Left lung (tissue), 4 donors: ENCODE measurements at regions not wholly inside any gene's neighbourhood (a gene's known extent, or its start where the extent isn't known, plus 50 kb on each side); places are given as distances from the start of the nearest gene placed in this dataset.
"Not testable (repeated sequence)": the region's sequence is repeated elsewhere in the genome, so short reads cannot be mapped to it uniquely, and the experiment has no call there.

ENCODE experiments used
- ATAC-seq: fragments of 200-7000 bp; cut with Tn5 transposase; one replicate; pipeline ENCODE4 v1.9.1; 2020; ENCODE audit warnings: moderate library complexity
- DNase-seq, 4 donors: peaks; one replicate each; pipeline ENCODE4 v3.0.0-alpha.2; 2013 to 2020
- H3K27ac ChIP-seq, 2 donors: fragments of 200-600 bp; sonication (generic) in 1 of 2; one replicate each; pipeline versions ENCODE4 v1.5.0 to v1.8.0; 2020 to 2021
- H3K27me3 ChIP-seq, 2 donors: fragments of 200-600 bp; sonication (generic) in 1 of 2; one replicate each; pipeline versions ENCODE4 v1.5.0 to v1.8.0; 2020 to 2021
- H3K36me3 ChIP-seq, 2 donors: fragments of 200-600 bp; sonication (generic) in 1 of 2; one replicate each; pipeline versions ENCODE4 v1.5.0 to v1.8.0; 2020 to 2021
- H3K4me1 ChIP-seq, 2 donors: fragments of 200-600 bp; one replicate each; pipeline ENCODE4 v1.8.0; 2021
- H3K4me3 ChIP-seq, 2 donors: fragments of 200-600 bp; sonication (generic) in 1 of 2; one replicate each; pipeline versions ENCODE4 v1.5.0 to v1.8.0; 2020 to 2021; ENCODE audit warnings: mild to moderate bottlenecking in 1 of 2
- H3K9me3 ChIP-seq, 2 donors: fragments of 200-600 bp; sonication (generic) in 1 of 2; one replicate each; pipeline versions ENCODE4 v1.5.0 to v1.8.0; 2020 to 2021
- CTCF ChIP-seq, 2 donors: fragments of 200-600 bp; sonication (generic) in 1 of 2; IDR thresholded peaks; one replicate each; pipeline versions ENCODE4 v1.5.0 to v1.8.0; 2021; ENCODE audit warnings: antibody characterized with exemption in 2 of 2
- intact Hi-C, 2 donors: fragments of 100-400 bp; cut with DNase I; formaldehyde crosslinking; loops; one replicate each; pipeline versions ENCODE4 v1.11.2 to v1.14.2; 2022
- donor health status: DM: no; HTN: yes; CAD: no.
- donor health status: DM: no; HTN: no; CAD: no.

GRCh38 chr1:185517808-185518419 is 200.9 kb upstream of the IVNS1ABP start:
- no peak for TF ChIP-seq CTCF (IDR thresholded peaks at IDR 0.05)
- Histone ChIP-seq H3K36me3 (no peaks in the 10 kb centered on the region), H3K27me3 (no peaks in the 10 kb centered on the region), H3K4me1 (no peaks in the 10 kb centered on the region), H3K4me3 (no peak overlapping the region), H3K9me3 (peaks cover 0 to 31% of the 10 kb centered on the region in 2 donors), H3K27ac (no peak overlapping the region)
- no peak for DNase-seq
- intact Hi-C loops = no loop called here
- ATAC-seq = no peak

GRCh38 chr1:185517301-185517700 is 200.3 kb upstream of the IVNS1ABP start:
- intact Hi-C loops, H3K27ac ChIP-seq, ATAC-seq, H3K36me3 ChIP-seq, DNase-seq, H3K4me3 ChIP-seq, H3K27me3 ChIP-seq, H3K4me1 ChIP-seq: not testable (repeated sequence)
- peaks cover 0 to 30% of the 10 kb centered on the region in 2 donors for H3K9me3 ChIP-seq

GRCh38 chr1:185515696-185516095 is 198.7 kb upstream of the IVNS1ABP start:
- intact Hi-C loops = no loop called here
- H3K4me3 ChIP-seq = no peak overlapping the region
- H3K9me3 ChIP-seq = peaks cover 0 to 26% of the 10 kb centered on the region in 2 donors
- ATAC-seq = no peak
- H3K27me3 ChIP-seq = no peaks in the 10 kb centered on the region
- DNase-seq = no peak
- TF ChIP-seq CTCF (IDR thresholded peaks at IDR 0.05) = no peak
- H3K27ac ChIP-seq = no peak overlapping the region
- H3K36me3 ChIP-seq = no peaks in the 10 kb centered on the region
- H3K4me1 ChIP-seq = no peaks in the 10 kb centered on the region

- Histone ChIP-seq H3K27ac (no peak overlapping the region), H3K36me3 (no peaks in the 10 kb centered on the region), H3K27me3 (no peaks in the 10 kb centered on the region), H3K4me1 (no peaks in the 10 kb centered on the region), H3K4me3 (no peak overlapping the region), H3K9me3 (peaks cover 0 to 26% of the 10 kb centered on the region in 2 donors)
- intact Hi-C loops = no loop called here
- DNase-seq = no peak
- no peak for ATAC-seq
- no peak for TF ChIP-seq CTCF (IDR thresholded peaks at IDR 0.05)
Measured at GRCh38 chr1:185514311-185514710, 197.3 kb upstream of the IVNS1ABP start.

GRCh38 chr1:185512442-185512841 is 195.4 kb upstream of the IVNS1ABP start:
- no peak for TF ChIP-seq CTCF (IDR thresholded peaks at IDR 0.05)
- Histone ChIP-seq H3K27me3 (no peaks in the 10 kb centered on the region), H3K27ac (no peak overlapping the region), H3K4me1 (no peaks in the 10 kb centered on the region), H3K9me3 (peaks cover 0 to 7% of the 10 kb centered on the region in 2 donors), H3K36me3 (no peaks in the 10 kb centered on the region), H3K4me3 (no peak overlapping the region)
- DNase-seq = no peak
- intact Hi-C loops = no loop called here
- ATAC-seq = no peak

- Histone ChIP-seq H3K27ac (no peak overlapping the region), H3K9me3 (no peaks in the 10 kb centered on the region), H3K27me3 (no peaks in the 10 kb centered on the region), H3K4me1 (no peaks in the 10 kb centered on the region), H3K36me3 (no peaks in the 10 kb centered on the region), H3K4me3 (no peak overlapping the region)
- ATAC-seq = no peak
- no peak for DNase-seq
- intact Hi-C loops = no loop called here
- TF ChIP-seq CTCF (IDR thresholded peaks at IDR 0.05) = no peak
Measured at GRCh38 chr1:185501099-185501498, 184.1 kb upstream of the IVNS1ABP start.
